ENCODE measurements at regions not wholly inside any gene's neighbourhood (a gene's known extent, or its start where the extent isn't known, plus 50 kb on each side); places are given as distances from the start of the nearest gene placed in this dataset.

DNA sequence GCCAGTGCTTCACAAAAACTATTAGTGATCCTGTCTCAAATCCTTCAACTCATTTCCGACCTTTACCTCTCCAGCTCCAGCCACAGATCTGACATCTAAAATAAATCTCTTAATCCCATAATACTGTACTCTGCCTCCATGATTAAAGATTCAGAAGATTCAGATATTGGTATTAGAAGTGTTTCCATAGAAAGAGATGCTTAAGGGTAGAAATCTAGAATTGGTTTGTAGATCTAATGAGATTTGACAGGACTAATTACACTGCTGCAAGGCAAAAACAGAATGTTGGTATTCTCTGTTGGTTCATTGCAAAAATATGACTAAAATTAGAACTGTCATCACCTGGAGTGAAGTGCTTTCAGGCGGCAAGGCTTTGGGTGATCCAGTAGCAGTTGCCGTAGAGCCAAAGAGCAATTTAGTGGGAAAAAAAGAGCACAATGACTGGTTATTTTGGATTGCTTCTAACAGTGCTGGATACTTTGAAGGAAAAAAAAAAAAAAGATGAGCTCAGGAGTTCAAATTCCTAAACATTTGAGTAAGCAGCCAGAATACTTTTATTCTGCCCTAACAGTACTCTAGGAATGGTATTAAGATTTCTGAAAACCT, 940.1 kb upstream of the SORCS1 start:
- Histone ChIP-seq H3K4me1 (replicated peaks) (no peaks in the 10 kb centered on the region), H3K9me3 (replicated peaks) (no peaks in the 10 kb centered on the region), H3K4me3 (no peak overlapping the region), H3K27ac (no peak overlapping the region), H3K36me3 (no peaks in the 10 kb centered on the region), H3K27me3 (replicated peaks) (no peaks in the 10 kb centered on the region)
- DNase-seq (ENCODE audit: low read depth in 1 of 2, low spot score in 2 of 2): no peak

DNA sequence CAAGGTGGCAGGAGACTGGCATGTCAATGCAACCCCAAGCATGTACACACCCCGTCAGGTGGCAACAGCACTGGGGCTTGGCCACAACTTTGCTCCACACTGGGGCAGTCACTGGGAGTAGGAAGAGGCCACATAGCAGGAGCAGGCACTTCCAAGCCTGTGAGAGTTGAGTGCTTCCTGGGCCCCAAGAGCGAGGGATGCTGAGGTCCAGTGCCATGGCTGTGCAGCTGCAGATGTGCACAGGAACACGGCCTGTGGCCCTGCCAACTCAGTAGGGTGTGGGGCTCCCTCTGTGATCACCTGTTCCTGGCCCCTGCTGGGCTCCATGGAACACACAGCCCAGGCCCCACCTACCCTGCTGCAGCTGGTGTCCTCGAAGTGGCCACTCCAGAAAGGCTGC, 932.8 kb upstream of the SORCS1 start:
- Histone ChIP-seq H3K4me1 (replicated peaks) (no peaks in the 10 kb centered on the region), H3K27me3 (replicated peaks) (no peaks in the 10 kb centered on the region), H3K4me3 (no peak overlapping the region), H3K27ac (no peak overlapping the region), H3K9me3 (replicated peaks) (peaks cover 3% of the 10 kb centered on the region), H3K36me3 (no peaks in the 10 kb centered on the region)
- DNase-seq (ENCODE audit: low read depth in 1 of 2, low spot score in 2 of 2): no peak

DNA sequence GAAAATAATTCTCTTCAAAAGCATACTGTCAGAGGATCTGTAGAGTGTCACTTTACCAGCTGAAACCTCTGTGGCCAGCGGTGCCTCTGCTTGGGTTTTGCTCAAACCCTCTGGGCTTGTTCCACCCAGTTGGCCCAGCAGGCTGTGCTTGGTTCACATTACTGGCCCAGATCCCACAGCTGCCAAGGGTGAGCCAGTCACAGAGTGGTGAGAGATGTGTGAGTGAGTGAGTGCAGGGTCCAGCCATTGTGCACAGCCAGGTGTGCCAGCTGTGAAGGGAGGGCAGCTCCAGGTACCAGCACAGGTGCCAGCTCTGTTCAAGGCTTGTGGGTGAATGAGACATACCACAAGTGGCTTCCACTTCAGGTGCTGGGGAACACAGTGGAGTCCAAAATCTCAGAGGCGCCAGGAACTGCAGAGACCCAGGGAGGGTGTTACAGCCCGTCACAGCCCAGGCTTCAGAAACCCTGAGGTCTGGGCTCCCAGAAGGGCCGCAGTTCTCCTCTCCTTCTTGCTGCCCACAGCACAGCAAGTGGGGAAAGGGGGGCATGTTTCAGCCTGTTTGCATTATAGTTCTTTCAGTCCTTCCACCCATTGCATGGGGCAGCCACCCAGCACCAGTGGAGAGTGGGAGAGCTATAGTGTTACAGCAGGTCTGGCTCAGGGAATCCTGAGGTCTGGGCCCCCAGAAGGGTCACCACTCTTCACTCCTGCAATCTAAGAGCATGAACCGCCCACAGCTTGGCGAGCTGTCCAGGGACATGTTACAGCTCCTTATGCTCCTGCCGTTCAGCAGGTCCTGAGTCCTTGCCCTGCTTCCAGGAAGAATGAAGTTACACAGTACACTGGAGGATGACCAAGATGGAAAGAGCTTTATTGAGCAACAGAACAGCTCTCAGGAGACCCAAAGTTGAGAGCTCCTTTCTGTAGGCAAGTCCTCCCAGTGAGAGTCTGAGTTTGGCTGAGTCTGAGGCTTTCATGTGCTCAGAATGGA, 931.7 kb upstream of the SORCS1 start:
- Histone ChIP-seq H3K4me3 (no peak overlapping the region), H3K27me3 (replicated peaks) (no peaks in the 10 kb centered on the region), H3K9me3 (replicated peaks) (peaks cover 3% of the 10 kb centered on the region), H3K4me1 (replicated peaks) (no peaks in the 10 kb centered on the region), H3K27ac (no peak overlapping the region), H3K36me3 (no peaks in the 10 kb centered on the region)
- no peak for DNase-seq (ENCODE audit: low read depth in 1 of 2, low spot score in 2 of 2)

DNA sequence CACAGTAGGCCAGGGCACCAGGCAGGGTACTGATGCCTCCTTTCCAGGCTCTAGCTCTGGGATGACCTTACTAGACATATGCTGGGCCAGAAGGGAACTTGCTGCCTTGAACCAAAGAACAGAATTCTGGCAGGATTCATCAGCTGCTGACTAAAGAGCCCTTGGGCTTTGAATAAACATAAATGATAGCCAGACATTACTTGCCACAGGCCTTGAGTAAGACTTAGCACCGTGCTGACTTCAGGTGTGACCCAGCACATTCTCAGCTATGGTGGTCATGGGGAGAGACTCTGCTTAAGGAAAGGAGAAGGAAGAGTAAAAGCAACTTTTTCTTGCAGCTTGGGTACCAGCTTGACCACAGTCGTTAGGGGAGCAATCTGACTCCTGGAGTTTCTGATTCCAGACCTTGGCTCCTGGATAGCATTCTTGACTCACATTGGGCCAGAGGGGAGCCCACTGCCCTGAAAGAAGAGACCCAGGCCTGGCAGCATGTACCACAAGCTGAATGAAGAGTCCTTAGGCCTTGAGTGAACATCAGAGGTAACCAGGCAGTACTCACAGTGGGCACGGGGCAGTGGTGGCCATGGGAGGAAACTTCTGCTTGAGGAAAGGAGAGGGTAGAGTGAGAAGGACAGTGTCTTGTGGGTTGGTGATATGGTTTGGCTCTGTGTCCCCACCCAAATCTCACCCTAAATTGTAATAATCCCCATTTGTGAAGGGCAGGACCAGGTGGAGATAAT, 926.1 kb upstream of the SORCS1 start:
- Histone ChIP-seq H3K36me3 (no peaks in the 10 kb centered on the region), H3K27ac (no peak overlapping the region), H3K4me1 (replicated peaks) (no peaks in the 10 kb centered on the region), H3K4me3 (no peak overlapping the region), H3K27me3 (replicated peaks) (no peaks in the 10 kb centered on the region), H3K9me3 (replicated peaks) (peaks cover 3% of the 10 kb centered on the region)
- no peak for DNase-seq (ENCODE audit: low read depth in 1 of 2, low spot score in 2 of 2)

DNA sequence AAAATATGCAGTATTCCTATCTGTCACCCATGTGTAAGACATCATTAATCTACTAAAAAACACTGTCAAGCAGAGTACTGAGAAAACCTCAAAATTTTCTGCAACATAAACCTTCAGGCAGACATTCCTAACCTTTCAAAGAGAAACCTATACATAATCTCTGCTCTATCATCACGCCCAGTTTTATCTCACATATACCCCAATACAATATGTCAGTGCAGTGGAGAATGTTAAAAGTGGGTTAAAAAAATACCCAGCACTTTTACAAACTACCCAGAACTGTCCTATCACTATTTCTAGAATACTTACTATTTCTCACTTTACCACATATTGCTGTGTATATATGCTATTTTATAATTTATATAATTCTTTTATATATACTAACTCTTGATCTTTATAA, 922.0 kb upstream of the SORCS1 start:
- H3K27ac ChIP-seq: no peak overlapping the region
- H3K27me3 ChIP-seq (replicated peaks): no peaks in the 10 kb centered on the region
- H3K4me3 ChIP-seq: no peak overlapping the region
- DNase-seq (ENCODE audit: low read depth in 1 of 2, low spot score in 2 of 2): no peak
- H3K36me3 ChIP-seq: no peaks in the 10 kb centered on the region
- no peaks in the 10 kb centered on the region for H3K4me1 ChIP-seq (replicated peaks)
- no peaks in the 10 kb centered on the region for H3K9me3 ChIP-seq (replicated peaks)

GRCh38 chr10:108082596-108082995, 918.1 kb upstream of the SORCS1 start:
- H3K27ac ChIP-seq: no peak overlapping the region
- no peaks in the 10 kb centered on the region for H3K9me3 ChIP-seq (replicated peaks)
- no peaks in the 10 kb centered on the region for H3K4me1 ChIP-seq (replicated peaks)
- H3K4me3 ChIP-seq: no peak overlapping the region
- H3K36me3 ChIP-seq: no peaks in the 10 kb centered on the region
- no peaks in the 10 kb centered on the region for H3K27me3 ChIP-seq (replicated peaks)
- no peak for DNase-seq (ENCODE audit: low read depth in 1 of 2, low spot score in 2 of 2)

GRCh38 chr10:108078263-108078662, 913.8 kb upstream of the SORCS1 start:
- Histone ChIP-seq H3K27ac (no peak overlapping the region), H3K4me3 (no peak overlapping the region), H3K27me3 (replicated peaks) (no peaks in the 10 kb centered on the region), H3K4me1 (replicated peaks) (no peaks in the 10 kb centered on the region), H3K9me3 (replicated peaks) (peaks cover 8% of the 10 kb centered on the region; the same call in 1 of the 2 replicates), H3K36me3 (no peaks in the 10 kb centered on the region)
- no peak for DNase-seq (ENCODE audit: low read depth in 1 of 2, low spot score in 2 of 2)

DNA sequence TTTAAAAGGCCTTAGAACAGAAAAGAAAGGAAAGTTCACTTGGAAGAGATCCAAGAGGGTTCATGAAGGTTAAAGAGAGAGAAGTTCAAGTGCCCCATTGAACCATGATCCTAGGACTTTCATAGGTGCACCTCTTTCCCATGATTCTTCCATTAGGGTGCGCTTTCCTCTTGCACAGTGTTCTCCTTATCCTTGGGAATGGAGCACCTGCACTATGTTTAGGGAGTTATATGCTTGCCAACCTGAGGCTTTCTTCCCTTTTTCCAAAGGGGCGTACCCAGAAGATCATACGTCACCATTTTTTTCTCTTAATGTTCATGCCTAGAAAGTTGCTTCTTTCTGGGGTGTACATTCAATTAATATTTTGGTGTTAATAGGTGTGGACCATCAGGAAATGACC, 908.0 kb upstream of the SORCS1 start:
- no peak overlapping the region for H3K27ac ChIP-seq
- H3K9me3 ChIP-seq (replicated peaks): peaks cover 8% of the 10 kb centered on the region; the same call in 1 of the 2 replicates
- no peaks in the 10 kb centered on the region for H3K27me3 ChIP-seq (replicated peaks)
- no peak overlapping the region for H3K4me3 ChIP-seq
- no peaks in the 10 kb centered on the region for H3K4me1 ChIP-seq (replicated peaks)
- no peaks in the 10 kb centered on the region for H3K36me3 ChIP-seq
- DNase-seq (ENCODE audit: low read depth in 1 of 2, low spot score in 2 of 2): no peak

DNA sequence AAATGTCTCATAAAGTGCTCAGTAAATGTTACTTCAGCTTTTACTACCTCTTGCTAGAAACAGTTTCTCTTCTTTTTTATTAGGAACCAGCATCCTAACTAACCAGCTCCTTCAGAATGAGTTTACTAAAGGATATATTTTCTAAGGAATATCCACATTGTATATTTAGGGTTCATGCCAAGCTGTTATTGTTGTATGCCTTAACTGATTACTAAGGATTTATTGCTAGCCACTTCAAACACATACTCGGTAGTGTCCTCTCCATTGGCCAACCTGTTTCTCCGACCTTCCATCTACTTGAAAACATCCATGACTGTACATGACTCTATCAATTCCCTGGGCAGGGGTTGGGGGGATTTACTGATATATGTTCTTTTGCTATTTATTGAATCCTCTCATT, 906.3 kb upstream of the SORCS1 start:
- H3K27ac ChIP-seq: no peak overlapping the region
- no peaks in the 10 kb centered on the region for H3K4me1 ChIP-seq (replicated peaks)
- no peaks in the 10 kb centered on the region for H3K36me3 ChIP-seq
- H3K27me3 ChIP-seq (replicated peaks): no peaks in the 10 kb centered on the region
- no peak for DNase-seq (ENCODE audit: low read depth in 1 of 2, low spot score in 2 of 2)
- no peak overlapping the region for H3K4me3 ChIP-seq
- peaks cover 3% of the 10 kb centered on the region; the same call in 1 of the 2 replicates for H3K9me3 ChIP-seq (replicated peaks)

- H3K9me3 ChIP-seq (replicated peaks): no peaks in the 10 kb centered on the region
- H3K4me3 ChIP-seq: no peak overlapping the region
- H3K27ac ChIP-seq: no peak overlapping the region
- H3K27me3 ChIP-seq (replicated peaks): no peaks in the 10 kb centered on the region
- no peaks in the 10 kb centered on the region for H3K4me1 ChIP-seq (replicated peaks)
- DNase-seq (ENCODE audit: low read depth in 1 of 2, low spot score in 2 of 2): no peak
- H3K36me3 ChIP-seq: no peaks in the 10 kb centered on the region
Observed at GRCh38 chr10:108069096-108069495, 904.6 kb upstream of the SORCS1 start.

GRCh38 chr10:108064746-108065260, 900.3 kb upstream of the SORCS1 start:
- H3K36me3 ChIP-seq: no peaks in the 10 kb centered on the region
- H3K4me1 ChIP-seq (replicated peaks): no peaks in the 10 kb centered on the region
- no peaks in the 10 kb centered on the region for H3K27me3 ChIP-seq (replicated peaks)
- no peak overlapping the region for H3K27ac ChIP-seq
- no peaks in the 10 kb centered on the region for H3K9me3 ChIP-seq (replicated peaks)
- no peak overlapping the region for H3K4me3 ChIP-seq
- no peak for DNase-seq (ENCODE audit: low read depth in 1 of 2, low spot score in 2 of 2)

DNA sequence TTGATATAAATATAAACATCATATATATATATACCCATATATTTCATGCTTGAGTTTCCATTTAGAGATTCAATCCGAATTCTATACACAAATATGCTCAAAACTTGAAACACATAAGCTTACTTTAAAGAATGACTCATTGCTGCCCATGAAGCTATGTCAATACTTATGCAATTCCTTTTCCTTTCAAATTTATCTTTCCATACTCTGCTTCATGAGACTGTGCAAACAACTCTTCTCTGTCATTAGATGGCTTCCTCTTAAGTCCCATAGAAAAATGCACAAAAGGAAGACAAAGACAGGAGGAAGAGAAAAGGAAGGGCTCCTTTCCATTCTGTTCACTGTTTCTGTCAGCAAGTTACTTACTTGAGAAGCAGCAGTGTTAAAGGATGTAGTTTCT, 895.7 kb upstream of the SORCS1 start:
- no peaks in the 10 kb centered on the region for H3K9me3 ChIP-seq (replicated peaks)
- DNase-seq (ENCODE audit: low read depth in 1 of 2, low spot score in 2 of 2): no peak
- no peak overlapping the region for H3K4me3 ChIP-seq
- H3K27me3 ChIP-seq (replicated peaks): no peaks in the 10 kb centered on the region
- no peak overlapping the region for H3K27ac ChIP-seq
- H3K36me3 ChIP-seq: no peaks in the 10 kb centered on the region
- no peaks in the 10 kb centered on the region for H3K4me1 ChIP-seq (replicated peaks)

DNA sequence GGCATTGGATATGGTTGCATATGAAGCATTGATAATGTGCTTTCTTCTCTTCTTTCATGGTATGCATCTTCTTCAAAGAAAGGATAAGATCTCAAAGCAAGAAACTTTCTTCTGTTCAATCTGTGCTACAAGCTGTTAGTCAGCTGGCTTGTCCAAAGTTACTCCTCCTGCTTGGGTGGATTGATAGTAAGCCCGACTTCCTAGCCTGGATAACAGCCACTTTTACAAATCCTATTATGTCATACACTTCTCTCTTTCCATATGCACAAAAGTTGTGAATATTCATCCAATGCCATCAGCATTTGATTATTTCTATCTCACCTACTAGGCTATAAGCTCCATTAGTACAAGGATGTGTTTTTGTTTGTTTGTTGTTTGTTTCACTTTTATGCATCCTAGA, 891.0 kb upstream of the SORCS1 start:
- Histone ChIP-seq H3K4me3 (no peak overlapping the region), H3K27me3 (replicated peaks) (no peaks in the 10 kb centered on the region), H3K36me3 (no peaks in the 10 kb centered on the region), H3K27ac (no peak overlapping the region), H3K4me1 (replicated peaks) (no peaks in the 10 kb centered on the region), H3K9me3 (replicated peaks) (no peaks in the 10 kb centered on the region; the same call in 1 of the 2 replicates)
- no peak for DNase-seq (ENCODE audit: low read depth in 1 of 2, low spot score in 2 of 2)

GRCh38 chr10:108052981-108053380, 888.5 kb upstream of the SORCS1 start:
- H3K27ac ChIP-seq: no peak overlapping the region

More at GRCh38 chr10:108052981-108053380, 888.5 kb upstream of the SORCS1 start:
- Histone ChIP-seq H3K4me3 (no peak overlapping the region), H3K27me3 (replicated peaks) (no peaks in the 10 kb centered on the region), H3K4me1 (replicated peaks) (no peaks in the 10 kb centered on the region), H3K36me3 (no peaks in the 10 kb centered on the region), H3K9me3 (replicated peaks) (no peaks in the 10 kb centered on the region; the same call in 1 of the 2 replicates)
- no peak for DNase-seq (ENCODE audit: low read depth in 1 of 2, low spot score in 2 of 2)

Data from SJSA1 (cell line).